ENCODE measurements at regions not wholly inside any gene's neighbourhood (a gene's known extent, or its start where the extent isn't known, plus 50 kb on each side); places are given as distances from the start of the nearest gene placed in this dataset.

- Histone ChIP-seq H3K79me1 (ENCODE audit: low read depth, low read length) (no peaks in the 10 kb centered on the region), H3K36me3 (ENCODE audit: control insufficient read depth in 2 of 4, insufficient read depth in 4 of 4, low read length in 3 of 4) (no peaks in the 10 kb centered on the region), H3K4ac (replicated peaks; ENCODE audit: insufficient read length, low read depth, low read length) (no peak overlapping the region), H2AFZ (ENCODE audit: low read length) (no peak overlapping the region), H3K4me3 (ENCODE audit: extremely low read depth in 1 of 4, insufficient read depth in 2 of 4, low read depth in 3 of 4, low read length in 4 of 4) (no peak overlapping the region), H2BK5ac (ENCODE audit: low read depth, low read length) (no peak overlapping the region), H2BK12ac (ENCODE audit: low read depth, low read length) (no peak overlapping the region), H4K91ac (replicated peaks; ENCODE audit: insufficient read length, low read length) (no peak overlapping the region), H3K9ac (replicated peaks in 1 of 4; ENCODE audit: extremely low read depth in 1 of 4, low read depth in 3 of 4, low read length in 3 of 4) (no peak overlapping the region), H3K18ac (ENCODE audit: extremely low read depth, low read length) (no peak overlapping the region), H4K8ac (ENCODE audit: extremely low read depth, insufficient read depth, low read length) (no peak overlapping the region), H3K79me2 (ENCODE audit: control insufficient read depth in 1 of 2, insufficient read depth in 2 of 2, low read length in 2 of 2) (no peaks in the 10 kb centered on the region), H3K4me2 (ENCODE audit: insufficient read depth in 1 of 2, low read depth in 2 of 2, low read length in 2 of 2) (peak overlapping the region in 1 of 2 experiments; percentile 24; a peak in 1 of 4 replicates), H2AK5ac (ENCODE audit: low read depth, low read length) (no peak overlapping the region), H3K27me3 (replicated peaks in 1 of 4; ENCODE audit: control insufficient read depth in 3 of 4, extremely low read depth in 1 of 4, insufficient read depth in 3 of 4, low read length in 3 of 4) (no peaks in the 10 kb centered on the region), H3K56ac (replicated peaks; ENCODE audit: insufficient read length, low read depth, low read length) (no peak overlapping the region), H3K9me3 (ENCODE audit: insufficient read depth in 2 of 2, low read depth in 1 of 2, low read length in 1 of 2) (no peaks in the 10 kb centered on the region), H4K20me1 (replicated peaks in 1 of 2; ENCODE audit: control insufficient read depth in 1 of 2, insufficient read depth in 2 of 2, low read length in 2 of 2) (no peaks in the 10 kb centered on the region), H4K5ac (ENCODE audit: insufficient read length, low read depth, low read length) (no peak overlapping the region), H3K4me1 (replicated peaks in 1 of 4; ENCODE audit: control insufficient read depth in 3 of 4, insufficient read depth in 4 of 4, low read length in 3 of 4) (peaks cover 0 to 5% (median 2%) of the 10 kb centered on the region in 4 experiments; a peak in 3 of 7 replicates), H3K14ac (ENCODE audit: insufficient read length) (no peak overlapping the region), H2BK15ac (ENCODE audit: low read length) (no peak overlapping the region), H2BK20ac (ENCODE audit: low read length) (no peak overlapping the region), H3K23me2 (ENCODE audit: low read depth, low read length) (no peaks in the 10 kb centered on the region), H3K23ac (ENCODE audit: insufficient read length) (no peak overlapping the region), H2BK120ac (replicated peaks; ENCODE audit: low read depth, low read length) (no peak overlapping the region), H3K27ac (ENCODE audit: low read depth, low read length) (no peak overlapping the region)
- DNase-seq (ENCODE audit: low read depth in 1 of 2, low spot score in 2 of 2), result no peak
- no peak for FAIRE-seq
- 94% methylated on average over 1 of the region's 1 CpG; no CpG with 5 or more reads in 1 of the 2 experiments for WGBS, 2 experiments (ENCODE audit: extremely low coverage in 1 of 2, insufficient coverage in 1 of 2, insufficient read length in 1 of 2, insufficient replicate concordance in 2 of 2, low coverage in 1 of 2, low lambda C conversion rate in 2 of 2, missing lambda C conversion rate in 1 of 2)
- POLR2A ChIA-PET (ENCODE audit: partially characterized antibody), result no interaction called here
- TF ChIP-seq SUZ12 (IDR thresholded peaks at IDR 0.05; ENCODE audit: low read length) (no peak), BCL11A (IDR thresholded peaks at IDR 0.05; ENCODE audit: low read depth in 2 of 2, low read length in 2 of 2) (no peak), GABPA (IDR thresholded peaks at IDR 0.05; ENCODE audit: borderline replicate concordance, insufficient read depth, low read length) (no peak), KDM5A (IDR thresholded peaks at IDR 0.05; ENCODE audit: low read length) (no peak), CREB1 (IDR thresholded peaks at IDR 0.05) (no peak), TAF1 (IDR thresholded peaks at IDR 0.05; ENCODE audit: low read depth, low read length) (no peak), EGR1 (IDR thresholded peaks at IDR 0.05; ENCODE audit: borderline replicate concordance, low read depth, low read length) (no peak), BRCA1 (IDR thresholded peaks at IDR 0.05; ENCODE audit: low read depth, low read length) (no peak), CBX8 (IDR thresholded peaks at IDR 0.05; ENCODE audit: borderline replicate concordance, low read depth, low read length) (no peak), NRF1 (IDR thresholded peaks at IDR 0.05; ENCODE audit: low read depth, low read length) (no peak)
- CTCF ChIA-PET (ENCODE audit: partially characterized antibody), result interaction anchor here (0.6 to 1.5 kb wide), 2 partner anchors 57 to 326 kb away, joined by 3 to 5 read pairs; no protein-coding TSS in a partner anchor
Observed at GRCh38 chr2:215772003-215772402, 241.3 kb downstream of the MREG start.

Measured in H1 (cell line).